Peyer's patch (tissue), 4 donors: ENCODE measurements at regions not wholly inside any gene's neighbourhood (a gene's known extent, or its start where the extent isn't known, plus 50 kb on each side); places are given as distances from the start of the nearest gene placed in this dataset.
"Not testable (repeated sequence)": the region's sequence is repeated elsewhere in the genome, so short reads cannot be mapped to it uniquely, and the experiment has no call there.

Source experiments
- DNase-seq, 3 donors: peaks; one replicate each; pipeline ENCODE4 v3.0.0-alpha.2; 2017 to 2019
- H3K27ac ChIP-seq, 4 donors: fragments of 200-600 bp; sonication (generic); one replicate each; pipeline ENCODE4 v1.5.1; 2016 to 2019
- H3K27me3 ChIP-seq, 2 donors: fragments of 200-600 bp; sonication (generic); one replicate each; pipeline ENCODE4 v1.5.1; 2019
- H3K36me3 ChIP-seq, 3 donors: fragments of 200-600 bp; sonication (generic); one replicate each; pipeline ENCODE4 v1.5.1; 2016 to 2019
- H3K4me1 ChIP-seq, 4 donors: fragments of 200-600 bp; sonication (generic); one replicate each; pipeline ENCODE4 v1.5.1; 2016 to 2019
- H3K4me3 ChIP-seq, 4 donors: fragments of 200-600 bp; sonication (generic); 1 replicate in 3 of 4; 2 replicates in 1 of 4; pipeline ENCODE4 v1.5.1; 2016 to 2019; ENCODE audit warnings: mild to moderate bottlenecking in 1 of 4
- H3K9me3 ChIP-seq, 4 donors: fragments of 200-600 bp; sonication (generic); one replicate each; pipeline ENCODE4 v1.5.1; 2016 to 2019; ENCODE audit warnings: mild to moderate bottlenecking in 1 of 4
- POLR2A ChIP-seq, 2 donors: fragments of 450-650 bp; IDR thresholded peaks; one replicate each; pipeline ENCODE4 v1.5.1; 2017; ENCODE audit warnings: antibody characterized with exemption in 2 of 2, mild to moderate bottlenecking in 2 of 2, moderate library complexity in 2 of 2
- TF ChIP-seq, protein P1 (sequence below), 6 experiments: fragments of 450-650 bp in 4 of 6; fragments of 200-600 bp in 2 of 6; sonication (generic) in 1 of 6; IDR thresholded peaks; one replicate each; pipeline ENCODE4 v1.5.1; 2017 to 2019; ENCODE audit warnings: antibody characterized with exemption in 6 of 6, mild to moderate bottlenecking in 3 of 6, moderate library complexity in 1 of 6

DNA sequence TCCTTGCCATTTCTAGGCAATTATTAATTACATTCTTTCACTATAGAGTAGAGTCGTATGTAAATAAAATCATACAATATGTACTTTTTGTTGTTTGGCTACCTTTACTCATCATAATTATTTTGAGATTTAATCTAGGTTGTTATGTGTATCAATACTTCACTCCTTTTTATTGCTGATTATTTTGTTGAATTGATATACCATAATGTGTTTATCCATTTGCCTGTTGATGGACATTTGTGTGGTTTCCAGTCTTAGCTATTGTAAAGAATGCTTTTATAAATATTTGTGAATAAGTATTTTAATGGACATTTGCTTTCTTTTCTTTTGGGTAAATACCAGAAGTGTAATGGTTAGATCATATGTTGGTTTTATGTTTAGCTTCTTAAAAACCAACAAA, 174.0 kb downstream of the RAMP3 start:
- TF ChIP-seq POLR2A (IDR thresholded peaks at IDR 0.05) = no peak
- TF ChIP-seq, protein P1, sequence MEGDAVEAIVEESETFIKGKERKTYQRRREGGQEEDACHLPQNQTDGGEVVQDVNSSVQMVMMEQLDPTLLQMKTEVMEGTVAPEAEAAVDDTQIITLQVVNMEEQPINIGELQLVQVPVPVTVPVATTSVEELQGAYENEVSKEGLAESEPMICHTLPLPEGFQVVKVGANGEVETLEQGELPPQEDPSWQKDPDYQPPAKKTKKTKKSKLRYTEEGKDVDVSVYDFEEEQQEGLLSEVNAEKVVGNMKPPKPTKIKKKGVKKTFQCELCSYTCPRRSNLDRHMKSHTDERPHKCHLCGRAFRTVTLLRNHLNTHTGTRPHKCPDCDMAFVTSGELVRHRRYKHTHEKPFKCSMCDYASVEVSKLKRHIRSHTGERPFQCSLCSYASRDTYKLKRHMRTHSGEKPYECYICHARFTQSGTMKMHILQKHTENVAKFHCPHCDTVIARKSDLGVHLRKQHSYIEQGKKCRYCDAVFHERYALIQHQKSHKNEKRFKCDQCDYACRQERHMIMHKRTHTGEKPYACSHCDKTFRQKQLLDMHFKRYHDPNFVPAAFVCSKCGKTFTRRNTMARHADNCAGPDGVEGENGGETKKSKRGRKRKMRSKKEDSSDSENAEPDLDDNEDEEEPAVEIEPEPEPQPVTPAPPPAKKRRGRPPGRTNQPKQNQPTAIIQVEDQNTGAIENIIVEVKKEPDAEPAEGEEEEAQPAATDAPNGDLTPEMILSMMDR (IDR thresholded peaks at IDR 0.05) = no peak
- no peaks in the 10 kb centered on the region for H3K27me3 ChIP-seq
- H3K9me3 ChIP-seq = no peaks in the 10 kb centered on the region
- no peaks in the 10 kb centered on the region for H3K36me3 ChIP-seq
- no peaks in the 10 kb centered on the region for H3K4me1 ChIP-seq
- no peak for DNase-seq
- no peak overlapping the region for H3K27ac ChIP-seq
- no peak overlapping the region for H3K4me3 ChIP-seq

- not testable (repeated sequence) for H3K27me3 ChIP-seq, H3K9me3 ChIP-seq, DNase-seq, H3K4me1 ChIP-seq, H3K4me3 ChIP-seq, H3K27ac ChIP-seq, H3K36me3 ChIP-seq
Observed at GRCh38 chr7:45335024-45335423, 177.4 kb downstream of the RAMP3 start.

DNA sequence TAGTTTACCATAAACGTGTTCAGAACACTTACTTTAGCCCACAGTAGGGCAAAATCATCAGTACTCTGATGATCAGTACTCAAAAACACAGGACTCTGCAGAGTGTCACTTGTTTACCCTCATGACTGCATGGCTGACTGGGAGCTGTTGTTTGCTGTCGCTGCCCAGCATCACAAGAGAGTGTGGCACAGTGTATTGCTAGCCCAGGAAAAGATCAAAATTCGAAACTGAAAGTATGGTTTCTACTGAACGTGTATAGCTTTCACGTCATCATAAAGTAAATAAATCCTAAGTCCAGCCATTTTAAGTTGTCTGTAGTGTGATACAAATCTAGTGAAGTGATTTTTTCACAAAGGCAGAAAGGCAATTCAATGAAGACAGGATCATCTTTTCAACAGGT, 184.6 kb downstream of the RAMP3 start:
- Histone ChIP-seq H3K4me3 (no peak overlapping the region), H3K9me3 (no peaks in the 10 kb centered on the region), H3K27ac (no peak overlapping the region), H3K27me3 (no peaks in the 10 kb centered on the region), H3K36me3 (no peaks in the 10 kb centered on the region), H3K4me1 (no peaks in the 10 kb centered on the region)
- TF ChIP-seq POLR2A (IDR thresholded peaks at IDR 0.05) = no peak
- TF ChIP-seq, protein P1 (IDR thresholded peaks at IDR 0.05) = no peak
- DNase-seq = no peak

GRCh38 chr7:45343746-45344145, 186.2 kb downstream of the RAMP3 start:
- H3K27ac ChIP-seq = no peak overlapping the region
- no peaks in the 10 kb centered on the region for H3K27me3 ChIP-seq
- H3K4me3 ChIP-seq = no peak overlapping the region
- no peaks in the 10 kb centered on the region for H3K9me3 ChIP-seq
- no peaks in the 10 kb centered on the region for H3K4me1 ChIP-seq
- no peak for DNase-seq
- TF ChIP-seq POLR2A (IDR thresholded peaks at IDR 0.05) = no peak
- TF ChIP-seq, protein P1 (IDR thresholded peaks at IDR 0.05) = no peak
- no peaks in the 10 kb centered on the region for H3K36me3 ChIP-seq

- Histone ChIP-seq H3K27me3 (no peaks in the 10 kb centered on the region), H3K36me3 (no peaks in the 10 kb centered on the region), H3K4me1 (no peaks in the 10 kb centered on the region), H3K27ac (no peak overlapping the region), H3K4me3 (no peak overlapping the region), H3K9me3 (no peaks in the 10 kb centered on the region)
- no peak for DNase-seq
- TF ChIP-seq, protein P1 (IDR thresholded peaks at IDR 0.05) = no peak
- TF ChIP-seq POLR2A (IDR thresholded peaks at IDR 0.05) = no peak
Observed at GRCh38 chr7:45347804-45348203, 190.2 kb downstream of the RAMP3 start.

GRCh38 chr7:45349090-45349489, 191.5 kb downstream of the RAMP3 start:
- Histone ChIP-seq H3K27me3 (no peaks in the 10 kb centered on the region), H3K9me3 (no peaks in the 10 kb centered on the region), H3K4me1 (no peaks in the 10 kb centered on the region), H3K4me3 (no peak overlapping the region), H3K27ac (no peak overlapping the region), H3K36me3 (no peaks in the 10 kb centered on the region)
- no peak for DNase-seq
- TF ChIP-seq, protein P1 (IDR thresholded peaks at IDR 0.05) = no peak
- no peak for TF ChIP-seq POLR2A (IDR thresholded peaks at IDR 0.05)
